OCI-LY7 (cell line): ENCODE measurements at regions not wholly inside any gene's neighbourhood (a gene's known extent, or its start where the extent isn't known, plus 50 kb on each side); places are given as distances from the start of the nearest gene placed in this dataset.

Experiments
- CTCF ChIP-seq: fragments of 200-600 bp; sonication (generic); conservative IDR thresholded peaks from 2 replicates; pipeline ENCODE4 v1.5.1; 2014; ENCODE audit warnings: mild to moderate bottlenecking, antibody characterized with exemption, low read length, moderate library complexity, mixed read lengths
- EZH2phosphoT487 ChIP-seq: fragments of 200-600 bp; sonication (generic); IDR thresholded peaks from 2 replicates; pipeline ENCODE4 v1.6.1; 2018; ENCODE audit warnings: low read depth, borderline replicate concordance, mild to moderate bottlenecking, mixed run types, antibody characterized with exemption, low read length, moderate library complexity, mixed read lengths

- TF ChIP-seq CTCF (no peak), EZH2phosphoT487 (no peak)
These were observed 96.6 kb upstream of the NXT1 start for GRCh38 chr20:23254034-23254433.
